HG03439 (cell line): ENCODE measurements at regions not wholly inside any gene's neighbourhood (a gene's known extent, or its start where the extent isn't known, plus 50 kb on each side); places are given as distances from the start of the nearest gene placed in this dataset.

Experiments used
- ATAC-seq: cut with Tn5 transposase; IDR thresholded peaks from one replicate; pipeline ENCODE4 v1.9.1; 2021; ENCODE audit warnings: mild to moderate bottlenecking, moderate library complexity; ENCODE audit not compliant: unreplicated experiment

DNA sequence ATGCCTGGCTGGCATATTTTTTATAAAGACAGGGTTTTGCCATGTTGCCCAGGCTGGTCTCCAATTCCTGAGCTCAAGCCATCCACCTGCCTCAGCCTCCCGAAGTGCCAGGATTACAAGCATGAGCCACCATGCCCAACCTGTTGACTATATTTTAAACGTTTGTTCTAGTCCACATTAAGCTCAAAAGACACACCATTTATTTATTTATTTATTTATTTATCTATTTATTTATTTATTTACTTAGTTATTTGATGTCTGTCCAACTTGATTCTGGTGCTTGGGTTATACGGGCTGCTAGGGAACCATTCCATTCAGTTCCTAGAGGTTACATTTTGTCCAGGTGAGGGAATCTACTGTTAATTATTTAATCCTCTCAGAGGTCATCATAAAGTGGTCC, 98.1 kb upstream of the ADGRL4 start:
- no peak for ATAC-seq

DNA sequence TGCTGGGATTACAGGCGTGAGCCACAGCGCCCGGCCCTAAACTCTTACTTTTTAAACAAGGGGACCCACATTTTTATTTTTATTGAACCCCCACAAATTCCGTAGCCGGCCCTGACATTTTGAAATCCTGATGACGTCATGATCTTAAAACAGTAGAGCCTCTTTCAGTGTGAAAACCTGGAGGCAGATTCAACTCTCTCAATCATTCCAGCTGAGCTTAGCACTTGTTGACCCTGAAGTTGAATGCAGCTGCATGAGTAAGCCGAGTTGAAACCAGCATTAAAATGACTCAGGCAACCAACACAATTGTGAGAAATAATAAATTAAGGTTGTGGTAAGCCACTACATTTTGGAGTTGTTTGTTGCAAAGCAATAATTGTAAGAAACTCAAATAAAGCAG, 93.9 kb upstream of the ADGRL4 start:
- ATAC-seq = no peak

DNA sequence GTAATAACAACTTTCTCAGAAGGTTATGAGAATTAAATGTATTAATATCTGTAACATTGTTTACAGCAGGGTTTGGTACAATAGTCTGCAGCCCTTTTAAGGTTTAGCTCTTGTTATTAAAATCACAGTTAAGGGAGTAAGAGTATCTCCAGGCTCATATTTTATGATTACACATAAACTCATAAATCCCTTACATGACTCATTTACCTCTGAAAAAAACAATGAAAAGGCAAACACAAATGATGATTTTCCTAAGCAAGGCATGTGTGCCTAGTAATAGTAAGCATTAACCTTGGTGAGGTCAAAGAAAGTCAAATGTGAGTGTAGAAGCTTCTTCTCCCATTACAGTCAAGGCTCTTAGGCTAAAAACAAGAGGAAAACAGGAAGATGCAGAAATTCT, 84.5 kb upstream of the ADGRL4 start:
- no peak for ATAC-seq

DNA sequence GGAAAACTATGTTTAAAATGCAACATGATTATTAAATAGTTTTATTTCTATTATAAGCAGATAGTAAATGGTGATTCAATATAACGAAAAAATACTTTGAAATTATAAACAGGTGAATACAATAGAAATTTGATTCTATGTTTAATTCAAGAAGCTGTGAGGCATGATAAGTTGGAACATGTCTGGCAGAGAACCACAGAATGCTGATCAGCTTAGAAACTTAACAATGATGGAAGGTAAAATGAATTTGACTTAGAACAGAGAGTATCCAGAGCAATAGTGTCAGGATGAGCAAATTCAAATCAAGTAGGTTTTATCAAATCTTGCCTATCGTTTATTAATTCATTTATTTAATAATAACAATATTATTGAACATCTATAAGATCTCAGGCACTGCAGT, 83.4 kb upstream of the ADGRL4 start:
- ATAC-seq = no peak

DNA sequence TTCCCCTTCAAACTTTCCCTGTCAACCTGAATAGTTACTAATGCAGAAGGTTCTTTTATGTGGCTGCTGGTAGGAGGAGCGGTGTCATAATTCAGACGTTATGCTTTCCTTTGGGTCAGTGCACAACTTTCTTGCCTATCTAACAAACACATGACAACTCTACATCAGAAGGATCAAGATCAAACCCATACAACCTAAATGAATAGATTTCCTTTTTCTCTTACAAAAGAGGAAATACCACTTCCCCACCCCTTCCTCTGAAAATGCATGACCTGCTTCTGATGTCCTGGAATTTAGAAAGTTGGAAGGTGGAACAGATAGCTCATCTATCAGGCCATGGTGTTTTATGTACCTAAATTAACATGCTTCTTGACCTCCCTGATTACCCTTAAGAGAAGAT, 75.7 kb upstream of the ADGRL4 start:
- ATAC-seq = no peak

DNA sequence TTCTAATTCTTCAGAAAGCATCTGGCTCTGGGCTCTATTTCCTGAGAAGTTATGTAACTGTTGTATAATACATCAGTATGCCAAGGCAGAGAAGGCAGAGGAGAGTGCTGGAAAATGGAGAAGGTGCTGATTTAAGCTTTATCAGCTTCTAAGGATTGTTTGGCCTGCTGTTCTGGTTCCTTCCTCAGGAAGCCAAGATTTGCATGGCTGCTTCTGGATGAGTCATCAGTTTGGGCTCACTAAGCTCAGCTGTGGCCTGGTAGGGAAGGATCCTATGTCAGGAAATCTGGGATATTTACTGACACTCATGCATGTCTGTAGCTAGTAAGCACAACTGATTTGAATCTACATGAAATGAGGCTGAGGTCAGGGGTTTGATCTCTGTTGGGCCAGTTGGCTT, 73.2 kb upstream of the ADGRL4 start:
- ATAC-seq = no peak

DNA sequence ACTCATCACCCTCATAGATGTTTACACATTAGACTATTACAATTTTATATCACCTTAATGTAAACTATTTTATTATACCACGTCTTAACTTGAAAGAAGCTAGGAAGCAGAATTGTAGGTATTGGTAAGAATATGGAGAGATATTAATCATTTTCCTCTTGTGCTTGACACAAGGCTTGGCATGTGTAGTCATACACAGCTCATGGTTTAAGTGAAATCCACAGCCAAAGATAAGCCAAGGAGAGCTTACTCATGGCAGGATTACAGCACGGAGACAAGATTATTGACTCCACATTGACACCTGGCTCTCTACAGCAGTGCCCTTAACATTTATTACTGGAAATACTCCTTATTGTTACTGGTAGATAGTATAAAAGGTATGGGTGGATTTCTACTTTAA, 68.4 kb upstream of the ADGRL4 start:
- ATAC-seq = no peak

DNA sequence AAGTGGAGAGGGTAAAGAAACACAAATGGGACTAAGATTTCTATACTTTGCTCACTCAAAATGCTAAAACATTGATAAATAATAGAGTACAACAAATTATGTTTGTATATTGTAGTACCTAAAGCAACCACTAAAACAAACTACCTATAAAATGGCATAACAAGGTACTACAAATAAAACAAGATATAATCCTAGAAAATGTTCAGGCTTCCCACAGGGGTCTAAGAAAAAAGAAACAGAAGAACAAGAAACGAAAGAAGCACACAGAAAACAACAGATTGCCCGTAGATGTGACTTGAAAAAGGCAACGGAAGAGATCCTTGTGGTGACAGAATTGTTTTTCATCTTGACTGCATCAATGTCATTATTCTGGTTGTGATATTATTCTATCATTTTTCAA, 63.3 kb upstream of the ADGRL4 start:
- no peak for ATAC-seq

DNA sequence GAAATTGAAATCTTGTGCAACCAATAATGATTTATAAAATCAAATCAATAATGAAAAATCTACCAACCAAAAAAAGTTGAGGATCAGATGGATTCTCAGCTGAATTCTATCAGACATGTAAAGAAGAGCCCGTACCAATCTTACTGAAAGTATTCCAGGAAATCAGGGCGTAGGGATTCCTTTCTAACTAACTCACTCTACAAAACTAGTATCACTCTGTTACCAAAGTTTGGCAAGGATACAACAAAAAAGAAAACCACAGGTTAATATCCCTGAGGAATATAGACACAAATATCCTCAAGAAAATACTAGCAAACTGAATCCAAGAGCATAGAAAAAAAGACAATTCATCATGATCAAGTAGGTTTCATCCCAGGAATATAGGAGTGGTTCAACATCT, 52.8 kb upstream of the ADGRL4 start:
- ATAC-seq = no peak
